Nephron progenitor cell (in vitro differentiated cells): ENCODE measurements at regions not wholly inside any gene's neighbourhood (a gene's known extent, or its start where the extent isn't known, plus 50 kb on each side); places are given as distances from the start of the nearest gene placed in this dataset.
"Not testable (repeated sequence)": the region's sequence is repeated elsewhere in the genome, so short reads cannot be mapped to it uniquely, and the experiment has no call there.

Experiments
- DNase-seq: peaks from one replicate; pipeline ENCODE4 v3.0.0; 2021
- H3K27ac Mint-ChIP-seq: 2 replicates; pipeline ENCODE4 v1.8.0; 2021; ENCODE audit warnings: mild to moderate bottlenecking, moderate library complexity, mixed read lengths
- H3K27me3 Mint-ChIP-seq: 2 replicates; pipeline ENCODE4 v1.8.0; 2021; ENCODE audit warnings: mild to moderate bottlenecking, low read depth, mixed read lengths; ENCODE audit not compliant: poor library complexity
- H3K36me3 Mint-ChIP-seq: 2 replicates; pipeline ENCODE4 v1.8.0; 2021; ENCODE audit warnings: low read depth, mixed read lengths
- H3K4me1 Mint-ChIP-seq: 2 replicates; pipeline ENCODE4 v1.8.0; 2021; ENCODE audit warnings: mixed read lengths
- H3K4me3 Mint-ChIP-seq: 2 replicates; pipeline ENCODE4 v1.8.0; 2021; ENCODE audit warnings: mild to moderate bottlenecking, moderate library complexity, mixed read lengths
- H3K9me3 Mint-ChIP-seq: 2 replicates; pipeline ENCODE4 v1.8.0; 2021; ENCODE audit warnings: mild to moderate bottlenecking, moderate library complexity, mixed read lengths
- CTCF ChIP-seq: fragments of 200-600 bp; sonication (generic); IDR thresholded peaks from 2 replicates; pipeline ENCODE4 v1.5.0; 2021; ENCODE audit warnings: antibody characterized with exemption

- peaks cover 11% of the 10 kb centered on the region for H3K9me3 Mint-ChIP-seq
Observed at GRCh38 chr6:163861627-163862026, 447.1 kb downstream of the QKI start.

DNA sequence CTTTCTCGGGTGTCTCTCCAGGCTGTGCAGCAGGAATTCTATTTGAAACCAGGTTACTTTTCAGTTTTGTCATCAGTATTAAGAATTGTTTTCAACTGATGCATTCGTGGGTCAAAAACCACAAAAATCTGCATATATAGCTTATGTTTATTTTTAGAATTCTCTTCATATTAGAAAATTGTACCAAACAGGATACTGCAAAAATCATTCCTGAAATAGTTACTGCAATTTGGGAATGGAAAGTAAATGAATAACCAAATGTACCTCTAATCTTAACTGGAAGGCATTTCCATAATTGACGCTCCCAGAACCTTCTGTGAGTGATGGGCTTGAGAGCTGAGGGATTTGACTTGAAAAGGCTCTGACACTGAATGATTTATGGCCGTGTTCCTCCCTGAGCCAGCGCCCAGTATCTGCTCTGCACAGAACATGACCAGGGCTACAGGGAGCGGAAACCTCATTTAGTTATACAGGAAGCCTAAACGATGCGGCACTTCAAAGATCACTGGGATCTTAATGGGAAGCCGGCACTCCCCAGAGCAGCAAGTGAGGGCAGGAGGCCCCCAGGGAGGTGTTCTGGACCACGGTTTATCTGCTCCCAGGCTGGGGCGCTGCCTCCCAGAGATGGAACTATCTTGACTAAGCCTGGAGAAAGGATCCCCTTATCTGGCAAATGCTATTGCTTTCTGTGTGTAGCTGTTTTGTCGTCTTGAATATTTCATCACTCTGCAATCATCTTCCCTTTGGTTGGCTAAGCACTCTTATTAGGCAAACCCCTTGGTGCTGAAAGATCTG, 446.0 kb downstream of the QKI start:
- Mint-ChIP-seq H3K36me3 (peaks cover 4% of the 10 kb centered on the region), H3K4me1 (peaks cover 48% of the 10 kb centered on the region), H3K27me3 (peaks cover 2% of the 10 kb centered on the region), H3K4me3 (no peak overlapping the region), H3K9me3 (peaks cover 11% of the 10 kb centered on the region), H3K27ac (no peak overlapping the region)
- TF ChIP-seq CTCF: no peak
- peak; percentile 18 for DNase-seq

More at GRCh38 chr6:163861627-163862026, 447.1 kb downstream of the QKI start:
- Mint-ChIP-seq H3K36me3 (peaks cover 4% of the 10 kb centered on the region), H3K27me3 (no peaks in the 10 kb centered on the region), H3K4me3 (no peak overlapping the region), H3K4me1 (peaks cover 50% of the 10 kb centered on the region), H3K27ac (no peak overlapping the region)
- no peak for TF ChIP-seq CTCF
- DNase-seq: no peak

GRCh38 chr6:163858870-163859269, 444.4 kb downstream of the QKI start:
- not testable (repeated sequence) for H3K4me3 Mint-ChIP-seq

DNA sequence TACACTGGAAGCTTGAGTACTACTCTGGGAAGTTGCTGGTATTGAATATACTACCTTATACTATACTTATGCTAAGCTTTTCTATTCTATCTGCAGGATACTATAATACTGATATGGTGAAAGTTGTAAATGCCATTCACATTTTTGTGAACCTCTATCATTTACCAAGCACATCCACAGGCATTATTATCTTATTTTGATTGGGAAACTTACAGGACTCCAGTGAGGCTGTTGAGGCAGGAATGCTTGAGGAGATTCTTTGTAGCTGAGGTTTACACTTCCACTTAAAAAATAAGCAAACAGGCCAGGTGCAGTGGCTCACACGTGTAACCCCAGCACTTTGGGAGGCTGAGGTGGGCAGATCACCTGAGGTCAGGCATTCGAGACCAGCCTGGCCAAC, 442.9 kb downstream of the QKI start:
- no peak overlapping the region for H3K27ac Mint-ChIP-seq
- DNase-seq: no peak
- peaks cover 4% of the 10 kb centered on the region for H3K36me3 Mint-ChIP-seq
- H3K4me1 Mint-ChIP-seq: peaks cover 27% of the 10 kb centered on the region
- H3K4me3 Mint-ChIP-seq: no peak overlapping the region
- TF ChIP-seq CTCF: no peak
- H3K27me3 Mint-ChIP-seq: peaks cover 9% of the 10 kb centered on the region
- H3K9me3 Mint-ChIP-seq: peaks cover 22% of the 10 kb centered on the region

More at GRCh38 chr6:163858870-163859269, 444.4 kb downstream of the QKI start:
- H3K36me3 Mint-ChIP-seq, DNase-seq, H3K27ac Mint-ChIP-seq, H3K27me3 Mint-ChIP-seq: not testable (repeated sequence)
- peaks cover 12% of the 10 kb centered on the region for H3K9me3 Mint-ChIP-seq
- H3K4me1 Mint-ChIP-seq: peaks cover 42% of the 10 kb centered on the region

DNA sequence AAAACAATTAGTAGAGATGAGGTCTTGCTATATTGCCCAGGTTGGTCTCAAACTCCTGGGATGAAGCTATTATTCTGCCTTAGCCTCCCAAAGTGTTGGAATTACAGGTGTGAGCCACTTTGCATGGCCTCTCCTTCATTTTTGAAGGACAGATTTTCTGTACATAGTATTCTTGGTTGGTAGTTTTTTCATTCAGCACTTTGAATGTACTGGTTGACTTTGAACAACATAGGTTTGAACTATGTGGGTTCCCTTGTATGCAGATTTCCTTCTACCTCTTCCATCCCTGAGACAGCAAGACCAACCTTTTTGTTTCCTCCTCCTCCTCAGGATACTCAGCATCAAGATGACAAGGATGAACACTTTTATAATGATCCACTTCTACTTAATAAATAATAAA, 436.4 kb downstream of the QKI start:
- Mint-ChIP-seq H3K9me3 (peaks cover 59% of the 10 kb centered on the region), H3K27me3 (peaks cover 10% of the 10 kb centered on the region), H3K36me3 (peaks cover 15% of the 10 kb centered on the region), H3K4me3 (no peak overlapping the region), H3K4me1 (no peaks in the 10 kb centered on the region), H3K27ac (no peak overlapping the region)
- no peak for TF ChIP-seq CTCF
- no peak for DNase-seq

DNA sequence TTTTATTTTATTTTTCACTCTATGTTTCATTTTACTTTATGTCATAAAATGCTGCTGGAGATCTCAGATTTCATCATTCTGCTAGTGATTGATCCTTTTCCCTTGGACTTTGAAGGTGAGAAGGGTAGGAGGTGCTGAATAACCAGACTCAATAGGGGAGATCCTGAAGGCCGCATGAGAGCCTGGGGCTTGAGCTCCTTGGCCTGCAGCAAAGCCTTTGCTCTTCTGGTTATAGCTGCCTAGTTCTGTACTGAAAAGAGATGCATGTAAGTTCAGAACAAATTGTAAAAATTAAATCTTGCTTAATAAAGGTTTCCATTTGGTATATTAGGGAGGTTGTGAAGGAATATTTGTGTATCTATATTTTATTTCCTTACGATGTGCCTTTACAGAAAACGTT, 430.2 kb downstream of the QKI start:
- Mint-ChIP-seq H3K27me3 (peaks cover 53% of the 10 kb centered on the region), H3K36me3 (peaks cover 8% of the 10 kb centered on the region), H3K9me3 (peaks cover 55% of the 10 kb centered on the region), H3K27ac (no peak overlapping the region), H3K4me3 (no peak overlapping the region), H3K4me1 (no peaks in the 10 kb centered on the region)
- no peak for DNase-seq
- TF ChIP-seq CTCF: no peak
